ENCODE measurements at regions not wholly inside any gene's neighbourhood (a gene's known extent, or its start where the extent isn't known, plus 50 kb on each side); places are given as distances from the start of the nearest gene placed in this dataset.

DNA sequence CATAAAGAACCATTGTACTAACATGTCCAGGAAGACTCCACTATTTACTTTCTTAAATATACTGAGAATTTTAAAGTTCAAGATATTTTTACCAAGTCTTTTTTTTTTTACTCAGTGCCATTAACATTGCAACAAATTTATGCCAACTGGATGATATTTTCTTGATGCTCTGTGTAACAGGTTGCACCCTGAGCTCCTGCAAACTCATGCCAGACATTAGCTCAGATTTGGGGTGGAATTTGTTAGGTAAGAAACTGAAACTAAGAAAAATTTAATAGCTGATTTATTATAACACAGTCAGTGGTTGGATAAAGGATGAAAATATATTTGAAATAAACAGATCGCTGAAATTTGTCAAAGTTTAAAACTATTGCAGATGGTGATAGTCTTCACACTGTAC, 228.6 kb upstream of the SPHKAP start:
- H3K27me3 ChIP-seq (replicated peaks; ENCODE audit: insufficient read depth): no peaks in the 10 kb centered on the region
- no peaks in the 10 kb centered on the region for H3K9me3 ChIP-seq (ENCODE audit: low read depth)
- no peaks in the 10 kb centered on the region for H3K36me3 ChIP-seq (ENCODE audit: low read depth)
- no peak overlapping the region for H3K27ac ChIP-seq
- no peak overlapping the region for H2AFZ ChIP-seq
- H3K4me3 ChIP-seq: no peak overlapping the region
- no peaks in the 10 kb centered on the region for H3K4me1 ChIP-seq (ENCODE audit: insufficient read depth)
- in situ Hi-C loops (cut with MboI): no loop called here
- H3K9ac ChIP-seq: no peak overlapping the region
- no peaks in the 10 kb centered on the region for H3K79me2 ChIP-seq (ENCODE audit: insufficient read depth)
- DNase-seq: no peak
- H4K20me1 ChIP-seq (ENCODE audit: insufficient read depth): no peaks in the 10 kb centered on the region
- no peak overlapping the region for H3K4me2 ChIP-seq (ENCODE audit: unreplicated experiment)
- 98 to 100% methylated on average over 1 of the region's 1 CpG for WGBS, 2 experiments (ENCODE audit: low coverage in 1 of 2, low lambda C conversion rate in 2 of 2, missing lambda C conversion rate in 2 of 2)
- H3F3A ChIP-seq (ENCODE audit: insufficient read depth): no peaks in the 10 kb centered on the region
- H3K9me2 ChIP-seq (ENCODE audit: insufficient read depth): no peaks in the 10 kb centered on the region
- TF ChIP-seq EZH2phosphoT487 (IDR thresholded peaks at IDR 0.05; ENCODE audit: insufficient read depth, low read depth): no peak
- no peak for TF ChIP-seq EZH2 (IDR thresholded peaks at IDR 0.05; ENCODE audit: insufficient read depth, poor library complexity, severe bottlenecking)

DNA sequence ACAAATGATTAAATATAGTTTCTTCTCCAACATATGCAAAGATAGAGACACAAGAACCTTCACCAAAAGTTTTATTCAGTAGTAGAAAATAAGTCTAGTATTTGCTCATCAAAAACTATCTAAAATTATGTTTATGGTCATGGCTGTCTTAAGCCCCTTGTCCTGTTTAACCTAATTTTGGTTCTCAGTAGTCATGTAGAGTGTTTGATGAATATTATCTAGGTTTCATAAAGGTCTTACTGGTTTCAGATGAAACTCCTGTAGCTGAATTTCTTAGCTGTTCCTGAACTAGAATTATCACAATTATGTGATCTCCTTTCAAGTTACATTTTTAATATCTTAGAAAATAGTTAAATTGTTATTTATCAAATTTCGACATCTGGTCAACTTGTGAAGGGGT, 228.0 kb upstream of the SPHKAP start:
- Histone ChIP-seq H3K4me1 (ENCODE audit: insufficient read depth) (no peaks in the 10 kb centered on the region), H3K9me3 (ENCODE audit: low read depth) (no peaks in the 10 kb centered on the region), H3F3A (ENCODE audit: insufficient read depth) (no peaks in the 10 kb centered on the region), H3K9me2 (ENCODE audit: insufficient read depth) (no peaks in the 10 kb centered on the region), H3K4me3 (no peak overlapping the region), H3K27me3 (replicated peaks; ENCODE audit: insufficient read depth) (no peaks in the 10 kb centered on the region), H3K27ac (no peak overlapping the region), H2AFZ (no peak overlapping the region), H3K36me3 (ENCODE audit: low read depth) (no peaks in the 10 kb centered on the region), H4K20me1 (ENCODE audit: insufficient read depth) (no peaks in the 10 kb centered on the region), H3K4me2 (ENCODE audit: unreplicated experiment) (no peak overlapping the region), H3K79me2 (ENCODE audit: insufficient read depth) (no peaks in the 10 kb centered on the region), H3K9ac (no peak overlapping the region)
- no peak for TF ChIP-seq EZH2phosphoT487 (IDR thresholded peaks at IDR 0.05; ENCODE audit: insufficient read depth, low read depth)
- no peak for TF ChIP-seq EZH2 (IDR thresholded peaks at IDR 0.05; ENCODE audit: insufficient read depth, poor library complexity, severe bottlenecking)
- in situ Hi-C loops (cut with MboI): no loop called here
- no peak for DNase-seq
- 39 to 45% methylated on average over 1 of the region's 1 CpG for WGBS, 2 experiments (ENCODE audit: low coverage in 1 of 2, low lambda C conversion rate in 2 of 2, missing lambda C conversion rate in 2 of 2)

DNA sequence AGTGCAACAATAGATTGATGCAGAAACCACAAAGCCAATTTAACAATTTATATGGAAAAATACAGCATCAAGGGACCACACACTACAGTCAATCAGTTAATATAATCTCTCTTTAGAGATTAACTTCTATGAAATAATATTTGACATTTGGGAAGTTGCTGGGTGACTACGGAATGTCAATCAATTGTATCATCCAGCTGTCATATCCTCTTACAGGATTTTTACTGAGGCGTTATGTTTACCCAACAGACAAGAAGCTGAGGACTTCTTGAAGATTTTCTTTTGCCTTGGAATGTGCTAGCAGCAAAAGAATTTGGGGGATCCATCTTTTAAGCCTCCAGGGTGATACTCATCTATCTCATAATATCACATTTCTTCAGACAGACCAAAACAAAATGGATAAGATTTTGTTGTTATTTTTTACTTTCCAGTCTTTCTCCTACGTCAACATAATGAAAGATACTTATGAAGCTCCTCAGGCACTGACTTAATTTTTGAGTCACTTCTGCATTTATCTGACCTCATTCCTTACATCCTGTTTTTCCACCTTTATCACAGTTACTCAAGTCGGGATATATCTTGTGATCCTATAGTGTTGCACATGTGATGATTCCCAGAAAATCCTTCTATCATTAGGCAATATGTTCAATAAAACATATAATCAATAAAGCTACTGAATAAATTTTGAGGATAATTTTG, 227.2 kb upstream of the SPHKAP start:
- in situ Hi-C loops (cut with MboI): no loop called here

DNA sequence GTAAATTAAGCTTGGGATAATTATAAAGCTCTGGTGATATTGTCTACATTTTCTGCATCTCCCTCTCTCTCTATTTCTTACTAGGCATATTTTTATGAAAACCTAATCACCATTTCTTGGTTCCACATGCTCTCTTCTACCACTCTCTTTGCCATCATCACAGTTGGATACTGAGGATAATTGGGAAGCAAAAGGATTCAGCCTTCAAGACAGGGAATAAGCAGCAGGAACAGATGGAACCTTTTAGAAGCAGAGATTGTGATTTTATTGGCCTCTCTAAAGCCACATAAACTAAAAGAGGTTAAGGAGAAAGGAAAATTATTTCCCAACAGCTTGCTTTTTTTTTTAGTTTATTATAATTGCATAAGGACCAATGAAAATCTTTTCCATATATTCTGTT, 226.3 kb upstream of the SPHKAP start:
- no peaks in the 10 kb centered on the region for H3K79me2 ChIP-seq (ENCODE audit: insufficient read depth)
- no peaks in the 10 kb centered on the region for H4K20me1 ChIP-seq (ENCODE audit: insufficient read depth)
- no peak for TF ChIP-seq EZH2phosphoT487 (IDR thresholded peaks at IDR 0.05; ENCODE audit: insufficient read depth, low read depth)
- TF ChIP-seq EZH2 (IDR thresholded peaks at IDR 0.05; ENCODE audit: insufficient read depth, poor library complexity, severe bottlenecking): no peak
- H3K27ac ChIP-seq: no peak overlapping the region
- H3K27me3 ChIP-seq (replicated peaks; ENCODE audit: insufficient read depth): no peaks in the 10 kb centered on the region
- H3K4me2 ChIP-seq (ENCODE audit: unreplicated experiment): no peak overlapping the region
- H3K9me3 ChIP-seq (ENCODE audit: low read depth): no peaks in the 10 kb centered on the region
- H3K36me3 ChIP-seq (ENCODE audit: low read depth): no peaks in the 10 kb centered on the region
- no peak overlapping the region for H2AFZ ChIP-seq
- no peaks in the 10 kb centered on the region for H3K9me2 ChIP-seq (ENCODE audit: insufficient read depth)
- no peak overlapping the region for H3K9ac ChIP-seq
- H3K4me1 ChIP-seq (ENCODE audit: insufficient read depth): no peaks in the 10 kb centered on the region
- H3K4me3 ChIP-seq: no peak overlapping the region
- in situ Hi-C loops (cut with MboI): no loop called here
- no peak for DNase-seq
- H3F3A ChIP-seq (ENCODE audit: insufficient read depth): no peaks in the 10 kb centered on the region

More for the DNA sequence above, 227.2 kb upstream of the SPHKAP start:
- H3K4me1 ChIP-seq (ENCODE audit: insufficient read depth): no peaks in the 10 kb centered on the region
- H3K9me2 ChIP-seq (ENCODE audit: insufficient read depth): no peaks in the 10 kb centered on the region
- no peaks in the 10 kb centered on the region for H3F3A ChIP-seq (ENCODE audit: insufficient read depth)
- no peaks in the 10 kb centered on the region for H3K79me2 ChIP-seq (ENCODE audit: insufficient read depth)
- TF ChIP-seq EZH2phosphoT487 (IDR thresholded peaks at IDR 0.05; ENCODE audit: insufficient read depth, low read depth) (no peak), EZH2 (IDR thresholded peaks at IDR 0.05; ENCODE audit: insufficient read depth, poor library complexity, severe bottlenecking) (no peak)
- WGBS, 2 experiments (ENCODE audit: low coverage in 1 of 2, low lambda C conversion rate in 2 of 2, missing lambda C conversion rate in 2 of 2): 70 to 74% methylated on average over 4 of the region's 4 CpGs
- H3K27me3 ChIP-seq (replicated peaks; ENCODE audit: insufficient read depth): no peaks in the 10 kb centered on the region
- no peaks in the 10 kb centered on the region for H4K20me1 ChIP-seq (ENCODE audit: insufficient read depth)
- H3K27ac ChIP-seq: no peak overlapping the region
- no peak overlapping the region for H3K4me2 ChIP-seq (ENCODE audit: unreplicated experiment)
- H3K36me3 ChIP-seq (ENCODE audit: low read depth): no peaks in the 10 kb centered on the region
- DNase-seq: no peak
- no peak overlapping the region for H3K4me3 ChIP-seq
- no peaks in the 10 kb centered on the region for H3K9me3 ChIP-seq (ENCODE audit: low read depth)
- H2AFZ ChIP-seq: no peak overlapping the region
- no peak overlapping the region for H3K9ac ChIP-seq
